ENCODE measurements at regions not wholly inside any gene's neighbourhood (a gene's known extent, or its start where the extent isn't known, plus 50 kb on each side); places are given as distances from the start of the nearest gene placed in this dataset. TPM values are rescaled to one million over a fixed set of nuclear protein-coding genes. Genes with fewer than 3 reads are reported as not detected.

Small RNAs in the stretch of these regions (microRNA-seq; reads per million reads assigned to microRNA genes)
- gene RN7SKP277 (ENCODE audit: insufficient read depth, insufficient read length): not detected

Small RNAs in the stretch of these regions (small RNA-seq; reads per million reads assigned to genes)
- 0 reads per million in 5 experiments for gene RN7SKP277

Measured in IMR-90 (cell line).